DND-41 (cell line): ENCODE measurements at regions not wholly inside any gene's neighbourhood (a gene's known extent, or its start where the extent isn't known, plus 50 kb on each side); places are given as distances from the start of the nearest gene placed in this dataset.

Source experiments
- EZH2 ChIP-seq: IDR thresholded peaks from 3 replicates; pipeline ENCODE4 v1.6.1; 2012; ENCODE audit warnings: borderline replicate concordance, low read depth, mild to moderate bottlenecking, moderate library complexity, low read length, inconsistent platforms; ENCODE audit not compliant: severe bottlenecking
- TF ChIP-seq, protein P1 (sequence below): IDR thresholded peaks from 2 replicates; pipeline ENCODE4 v1.5.1; 2012; ENCODE audit warnings: borderline replicate concordance, low read length, moderate library complexity, mild to moderate bottlenecking; ENCODE audit not compliant: poor library complexity, severe bottlenecking; ENCODE audit errors: extremely low read depth

DNA sequence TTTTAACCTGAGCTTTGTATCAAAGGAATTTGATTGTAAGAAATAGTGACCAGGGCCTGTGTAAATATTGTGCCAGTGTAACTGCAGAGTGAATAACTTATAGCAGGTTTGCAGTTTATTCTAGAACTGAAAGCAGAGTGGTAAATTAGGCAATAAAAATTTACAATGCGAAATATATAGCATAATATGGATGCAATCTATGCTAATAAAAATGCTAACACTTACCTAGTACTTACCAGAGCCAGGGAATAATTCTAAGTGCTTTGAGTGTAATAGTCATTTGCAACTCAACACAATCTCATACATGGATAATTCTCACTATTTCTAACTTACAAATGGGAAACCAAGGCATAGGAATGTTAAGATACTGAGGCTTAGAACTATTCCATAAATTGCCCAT, 303.4 kb downstream of the ISL1 start:
- TF ChIP-seq, protein P1, sequence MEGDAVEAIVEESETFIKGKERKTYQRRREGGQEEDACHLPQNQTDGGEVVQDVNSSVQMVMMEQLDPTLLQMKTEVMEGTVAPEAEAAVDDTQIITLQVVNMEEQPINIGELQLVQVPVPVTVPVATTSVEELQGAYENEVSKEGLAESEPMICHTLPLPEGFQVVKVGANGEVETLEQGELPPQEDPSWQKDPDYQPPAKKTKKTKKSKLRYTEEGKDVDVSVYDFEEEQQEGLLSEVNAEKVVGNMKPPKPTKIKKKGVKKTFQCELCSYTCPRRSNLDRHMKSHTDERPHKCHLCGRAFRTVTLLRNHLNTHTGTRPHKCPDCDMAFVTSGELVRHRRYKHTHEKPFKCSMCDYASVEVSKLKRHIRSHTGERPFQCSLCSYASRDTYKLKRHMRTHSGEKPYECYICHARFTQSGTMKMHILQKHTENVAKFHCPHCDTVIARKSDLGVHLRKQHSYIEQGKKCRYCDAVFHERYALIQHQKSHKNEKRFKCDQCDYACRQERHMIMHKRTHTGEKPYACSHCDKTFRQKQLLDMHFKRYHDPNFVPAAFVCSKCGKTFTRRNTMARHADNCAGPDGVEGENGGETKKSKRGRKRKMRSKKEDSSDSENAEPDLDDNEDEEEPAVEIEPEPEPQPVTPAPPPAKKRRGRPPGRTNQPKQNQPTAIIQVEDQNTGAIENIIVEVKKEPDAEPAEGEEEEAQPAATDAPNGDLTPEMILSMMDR = no peak
- TF ChIP-seq EZH2 = no peak
